Trophoblast cell (in vitro differentiated cells and primary cell): ENCODE measurements at regions not wholly inside any gene's neighbourhood (a gene's known extent, or its start where the extent isn't known, plus 50 kb on each side); places are given as distances from the start of the nearest gene placed in this dataset.

Experiments used
- DNase-seq, 2 donors: peaks; one replicate each; pipeline ENCODE4 v3.0.0-alpha.2; 2016
- H2AFZ ChIP-seq: 2 replicates; pipeline ENCODE4 v1.6.1; 2013; ENCODE audit warnings: low read length, moderate library complexity, mild to moderate bottlenecking; ENCODE audit not compliant: insufficient read depth, poor library complexity
- H2AK5ac ChIP-seq: 2 replicates; pipeline ENCODE4 v1.6.1; 2013; ENCODE audit warnings: mild to moderate bottlenecking, low read length
- H2BK120ac ChIP-seq: 2 replicates; pipeline ENCODE4 v1.6.1; 2013; ENCODE audit warnings: low read length, mild to moderate bottlenecking, moderate library complexity; ENCODE audit not compliant: insufficient read depth, poor library complexity
- H2BK12ac ChIP-seq: 2 replicates; pipeline ENCODE4 v1.6.1; 2013; ENCODE audit warnings: mild to moderate bottlenecking, low read length, moderate library complexity
- H2BK5ac ChIP-seq: 2 replicates; pipeline ENCODE4 v1.6.1; 2013; ENCODE audit warnings: low read length, low read depth, moderate library complexity, mild to moderate bottlenecking; ENCODE audit not compliant: poor library complexity
- H3K14ac ChIP-seq: 2 replicates; pipeline ENCODE4 v1.6.1; 2013; ENCODE audit warnings: mild to moderate bottlenecking, low read length
- H3K18ac ChIP-seq: 2 replicates; pipeline ENCODE4 v1.6.1; 2013; ENCODE audit warnings: mild to moderate bottlenecking, low read length
- H3K23ac ChIP-seq: 2 replicates; pipeline ENCODE4 v1.6.1; 2013; ENCODE audit warnings: low read length
- H3K27ac ChIP-seq: 2 replicates; pipeline ENCODE4 v1.5.1; 2013; ENCODE audit warnings: low read depth, mild to moderate bottlenecking, inconsistent platforms, low read length, moderate library complexity
- H3K27me3 ChIP-seq: 2 replicates; pipeline ENCODE4 v1.6.1; 2013; ENCODE audit warnings: inconsistent platforms, mild to moderate bottlenecking, low read length, moderate library complexity; ENCODE audit not compliant: insufficient read depth
- H3K36me3 ChIP-seq, 2 experiments: 1 replicate in 1 of 2; 2 replicates in 1 of 2; pipeline ENCODE4 v1.6.1; 2013; ENCODE audit warnings: low read length in 2 of 2, mild to moderate bottlenecking in 2 of 2, moderate library complexity in 1 of 2; ENCODE audit not compliant: insufficient read depth in 2 of 2, control insufficient read depth in 1 of 2
- H3K4ac ChIP-seq: 2 replicates; pipeline ENCODE4 v1.6.1; 2013; ENCODE audit warnings: low read depth, mild to moderate bottlenecking, low read length, moderate library complexity
- H3K4me1 ChIP-seq, 2 experiments: 1 replicate in 1 of 2; 2 replicates in 1 of 2; pipeline ENCODE4 v1.6.1; 2013; ENCODE audit warnings: low read length in 2 of 2, mild to moderate bottlenecking in 2 of 2, moderate library complexity in 1 of 2; ENCODE audit not compliant: insufficient read depth in 2 of 2, control insufficient read depth in 1 of 2
- H3K4me2 ChIP-seq: 2 replicates; pipeline ENCODE4 v1.6.1; 2013; ENCODE audit warnings: inconsistent platforms, mild to moderate bottlenecking, low read length, moderate library complexity
- H3K4me3 ChIP-seq: 2 replicates; pipeline ENCODE4 v1.5.1; 2013; ENCODE audit warnings: mild to moderate bottlenecking, low read depth, low read length, inconsistent platforms
- H3K79me1 ChIP-seq: one replicate; pipeline ENCODE4 v1.6.1; 2013; ENCODE audit warnings: low read length
- H3K79me2 ChIP-seq: 2 replicates; pipeline ENCODE4 v1.6.1; 2013; ENCODE audit warnings: low read length, mild to moderate bottlenecking; ENCODE audit not compliant: control insufficient read depth, insufficient read depth, poor library complexity
- H3K9ac ChIP-seq: 2 replicates; pipeline ENCODE4 v1.6.1; 2013; ENCODE audit warnings: mild to moderate bottlenecking, low read length
- H3K9me3 ChIP-seq: 2 replicates; pipeline ENCODE4 v1.6.1; 2013; ENCODE audit warnings: low read depth, mild to moderate bottlenecking, control low read depth, inconsistent platforms, low read length; ENCODE audit not compliant: insufficient read depth
- H4K12ac ChIP-seq: 2 replicates; pipeline ENCODE4 v1.6.1; 2013; ENCODE audit warnings: low read depth, mild to moderate bottlenecking, low read length, moderate library complexity
- H4K8ac ChIP-seq: 2 replicates; pipeline ENCODE4 v1.6.1; 2013; ENCODE audit warnings: low read depth, mild to moderate bottlenecking, low read length, moderate library complexity
- H4K91ac ChIP-seq: one replicate; pipeline ENCODE4 v1.6.1; 2013; ENCODE audit warnings: low read depth, mild to moderate bottlenecking, low read length, moderate library complexity
- WGBS: extraction: QIAGEN DNeasy Blood & Tissue Kit; methylation state at CpG from one replicate; pipeline ENCODE4 v1.1.7; 2013; ENCODE audit warnings: missing lambda C conversion rate; ENCODE audit not compliant: insufficient read length, insufficient coverage; ENCODE audit errors: extremely low coverage; 5-methylcytosine and 5-hydroxymethylcytosine counted together

- Histone ChIP-seq H3K79me1 (no peaks in the 10 kb centered on the region), H2AK5ac (no peak overlapping the region), H3K14ac (no peak overlapping the region), H2BK12ac (no peak overlapping the region), H3K4me1 (peaks cover 0 to 3% of the 10 kb centered on the region in 2 experiments), H4K8ac (no peak overlapping the region), H2AFZ (no peak overlapping the region), H3K79me2 (no peaks in the 10 kb centered on the region), H2BK5ac (no peak overlapping the region), H4K91ac (no peak overlapping the region), H3K9ac (no peak overlapping the region), H3K18ac (no peak overlapping the region), H3K4me2 (no peak overlapping the region), H3K27me3 (no peaks in the 10 kb centered on the region), H3K36me3 (no peaks in the 10 kb centered on the region), H3K4me3 (no peak overlapping the region), H2BK120ac (no peak overlapping the region), H3K9me3 (no peaks in the 10 kb centered on the region), H3K4ac (no peak overlapping the region), H4K12ac (no peak overlapping the region), H3K23ac (no peak overlapping the region), H3K27ac (no peak overlapping the region)
- no CpG with 5 or more reads among the region's 4 CpGs for WGBS
- DNase-seq: no peak
Measured at GRCh38 chr2:6744038-6744437, 121.7 kb downstream of the CMPK2 start.

- no peaks in the 10 kb centered on the region for H3K36me3 ChIP-seq
- no peak overlapping the region for H2AK5ac ChIP-seq
- H2BK120ac ChIP-seq: no peak overlapping the region
- H3K27me3 ChIP-seq: no peaks in the 10 kb centered on the region
- no peak overlapping the region for H3K18ac ChIP-seq
- no peak for DNase-seq
- no peak overlapping the region for H4K12ac ChIP-seq
- no peaks in the 10 kb centered on the region for H3K9me3 ChIP-seq
- no peak overlapping the region for H2BK5ac ChIP-seq
- H3K27ac ChIP-seq: no peak overlapping the region
- no peak overlapping the region for H3K23ac ChIP-seq
- no peak overlapping the region for H3K4ac ChIP-seq
- H3K79me2 ChIP-seq: no peaks in the 10 kb centered on the region
- no peak overlapping the region for H4K8ac ChIP-seq
- no peak overlapping the region for H4K91ac ChIP-seq
- no CpG with 5 or more reads among the region's 1 CpG for WGBS
- H2BK12ac ChIP-seq: no peak overlapping the region
- H3K14ac ChIP-seq: no peak overlapping the region
- H3K9ac ChIP-seq: no peak overlapping the region
- H3K79me1 ChIP-seq: no peaks in the 10 kb centered on the region
- H3K4me1 ChIP-seq: no peaks in the 10 kb centered on the region
- no peak overlapping the region for H2AFZ ChIP-seq
- H3K4me3 ChIP-seq: no peak overlapping the region
- H3K4me2 ChIP-seq: no peak overlapping the region
Measured at GRCh38 chr2:6747433-6747832, 118.3 kb downstream of the CMPK2 start.

- H3K14ac ChIP-seq: no peak overlapping the region
- no peak overlapping the region for H4K12ac ChIP-seq
- no peak overlapping the region for H4K91ac ChIP-seq
- WGBS: no CpG with 5 or more reads among the region's 8 CpGs
- no peaks in the 10 kb centered on the region for H3K79me1 ChIP-seq
- H2AFZ ChIP-seq: no peak overlapping the region
- H4K8ac ChIP-seq: no peak overlapping the region
- no peaks in the 10 kb centered on the region for H3K79me2 ChIP-seq
- no peak overlapping the region for H3K18ac ChIP-seq
- no peak overlapping the region for H2BK12ac ChIP-seq
- H3K4ac ChIP-seq: no peak overlapping the region
- no peak overlapping the region for H2BK5ac ChIP-seq
- H3K27me3 ChIP-seq: no peaks in the 10 kb centered on the region
- no peaks in the 10 kb centered on the region for H3K9me3 ChIP-seq
- no peaks in the 10 kb centered on the region for H3K4me1 ChIP-seq
- H2AK5ac ChIP-seq: no peak overlapping the region
- H3K4me2 ChIP-seq: no peak overlapping the region
- H3K27ac ChIP-seq: no peak overlapping the region
- no peaks in the 10 kb centered on the region for H3K36me3 ChIP-seq
- H3K23ac ChIP-seq: no peak overlapping the region
- H3K9ac ChIP-seq: no peak overlapping the region
- no peak for DNase-seq
- no peak overlapping the region for H2BK120ac ChIP-seq
- no peak overlapping the region for H3K4me3 ChIP-seq
Measured at GRCh38 chr2:6748406-6749067, 117.2 kb downstream of the CMPK2 start.

- H2AK5ac ChIP-seq: no peak overlapping the region
- no peak overlapping the region for H2AFZ ChIP-seq
- H3K23ac ChIP-seq: no peak overlapping the region
- no peak overlapping the region for H4K91ac ChIP-seq
- H3K79me2 ChIP-seq: no peaks in the 10 kb centered on the region
- no peaks in the 10 kb centered on the region for H3K79me1 ChIP-seq
- H3K27me3 ChIP-seq: no peaks in the 10 kb centered on the region
- no peak overlapping the region for H3K18ac ChIP-seq
- no CpG with 5 or more reads among the region's 2 CpGs for WGBS
- no peak overlapping the region for H3K14ac ChIP-seq
- H3K9ac ChIP-seq: no peak overlapping the region
- H2BK12ac ChIP-seq: no peak overlapping the region
- H2BK5ac ChIP-seq: no peak overlapping the region
- no peak overlapping the region for H3K4me2 ChIP-seq
- no peaks in the 10 kb centered on the region for H3K4me1 ChIP-seq
- no peak overlapping the region for H4K12ac ChIP-seq
- H3K4me3 ChIP-seq: no peak overlapping the region
- no peak overlapping the region for H2BK120ac ChIP-seq
- no peak overlapping the region for H3K4ac ChIP-seq
- no peaks in the 10 kb centered on the region for H3K36me3 ChIP-seq
- no peak for DNase-seq
- no peaks in the 10 kb centered on the region for H3K9me3 ChIP-seq
- H3K27ac ChIP-seq: no peak overlapping the region
- no peak overlapping the region for H4K8ac ChIP-seq
Measured at GRCh38 chr2:6749962-6750361, 115.7 kb downstream of the CMPK2 start.
